WTC11 (cell line): ENCODE measurements at regions not wholly inside any gene's neighbourhood (a gene's known extent, or its start where the extent isn't known, plus 50 kb on each side); places are given as distances from the start of the nearest gene placed in this dataset.

ENCODE experiments used
- ATAC-seq: fragments of 200-7000 bp; cut with Tn5 transposase; 2 replicates; pipeline ENCODE4 v1.10.0; 2021; ENCODE audit warnings: mild to moderate bottlenecking, moderate library complexity
- CTCF ChIA-PET: fragments of 300-600 bp; sonication (Branson Sonifier 250); formaldehyde crosslinking; loops from one replicate; lab custom pipeline; 2021; ENCODE audit warnings: antibody characterized with exemption; lab: Charles Lee
- POLR2A ChIA-PET: fragments of 350-600 bp; sonication (Branson Sonifier 250); formaldehyde crosslinking; loops from one replicate; lab custom pipeline; 2021; ENCODE audit warnings: antibody characterized with exemption; lab: Charles Lee
- DNase-seq: peaks from one replicate; pipeline ENCODE4 v3.0.0; 2021; ENCODE audit warnings: low spot score
- H3K27ac Mint-ChIP-seq: 2 replicates; pipeline ENCODE4 v1.8.0; 2021; ENCODE audit warnings: mixed read lengths
- H3K27me3 Mint-ChIP-seq: 2 replicates; pipeline ENCODE4 v1.8.0; 2021; ENCODE audit warnings: low read depth, mild to moderate bottlenecking, moderate library complexity, mixed read lengths
- H3K36me3 Mint-ChIP-seq: 2 replicates; pipeline ENCODE4 v1.8.0; 2021; ENCODE audit warnings: mixed read lengths
- H3K4me1 Mint-ChIP-seq: 2 replicates; pipeline ENCODE4 v1.8.0; 2022; ENCODE audit warnings: mixed read lengths
- H3K4me3 Mint-ChIP-seq: 2 replicates; pipeline ENCODE4 v1.8.0; 2021; ENCODE audit warnings: mild to moderate bottlenecking, moderate library complexity, mixed read lengths
- H3K9me3 Mint-ChIP-seq: 2 replicates; pipeline ENCODE4 v1.8.0; 2021; ENCODE audit warnings: mixed read lengths
- ARID4B ChIP-seq: sonication (generic); formaldehyde crosslinking; IDR thresholded peaks from 2 replicates; pipeline ENCODE4 v1.8.0; 2023; ENCODE audit warnings: missing genetic modification reagents, mild to moderate bottlenecking, borderline replicate concordance
- ATF1 ChIP-seq: sonication (generic); formaldehyde crosslinking; IDR thresholded peaks from 2 replicates; pipeline ENCODE4 v1.8.1; 2023; ENCODE audit warnings: mild to moderate bottlenecking, moderate library complexity, missing genetic modification reagents
- ETV6 ChIP-seq: sonication (generic); formaldehyde crosslinking; IDR thresholded peaks from 2 replicates; pipeline ENCODE4 v1.8.1; 2022; ENCODE audit warnings: mild to moderate bottlenecking, missing genetic modification reagents
- FOXJ3 ChIP-seq: sonication (generic); formaldehyde crosslinking; IDR thresholded peaks from 2 replicates; pipeline ENCODE4 v1.9.0; 2021; ENCODE audit warnings: missing genetic modification reagents, mild to moderate bottlenecking, borderline replicate concordance
- GRHL2 ChIP-seq: fragments of 250-450 bp; sonication (Bioruptor Pico); IDR thresholded peaks from 2 replicates; pipeline ENCODE4 v1.8.0; 2022; ENCODE audit warnings: mild to moderate bottlenecking, moderate library complexity; ENCODE audit not compliant: insufficient replicate concordance, severe bottlenecking
- JAZF1 ChIP-seq: fragments of 250-450 bp; sonication (Bioruptor Pico); IDR thresholded peaks from 2 replicates; pipeline ENCODE4 v1.9.0; 2021; ENCODE audit warnings: moderate library complexity, mild to moderate bottlenecking, inconsistent platforms
- JUN ChIP-seq: sonication (generic); formaldehyde crosslinking; IDR thresholded peaks from 2 replicates; pipeline ENCODE4 v1.8.0; 2023; ENCODE audit warnings: mild to moderate bottlenecking, missing genetic modification reagents
- MYBL2 ChIP-seq: sonication (generic); formaldehyde crosslinking; IDR thresholded peaks from 2 replicates; pipeline ENCODE4 v1.8.1; 2023; ENCODE audit warnings: mild to moderate bottlenecking, moderate library complexity, missing genetic modification reagents
- NFATC4 ChIP-seq: fragments of 250-450 bp; sonication (Bioruptor Pico); IDR thresholded peaks from 2 replicates; pipeline ENCODE4 v1.9.0; 2021; ENCODE audit warnings: mild to moderate bottlenecking
- PREB ChIP-seq: sonication (generic); formaldehyde crosslinking; IDR thresholded peaks from 2 replicates; pipeline ENCODE4 v1.8.1; 2022; ENCODE audit warnings: mild to moderate bottlenecking, missing genetic modification reagents, moderate library complexity, borderline replicate concordance
- USF1 ChIP-seq: sonication (generic); formaldehyde crosslinking; IDR thresholded peaks from 2 replicates; pipeline ENCODE4 v1.8.0; 2022; ENCODE audit warnings: mild to moderate bottlenecking, missing genetic modification reagents
- ZNF138 ChIP-seq: sonication (generic); formaldehyde crosslinking; conservative IDR thresholded peaks from 2 replicates; pipeline ENCODE4 v1.8.1; 2022; ENCODE audit warnings: mild to moderate bottlenecking, moderate library complexity, missing genetic modification reagents
- ZNF219 ChIP-seq: sonication (generic); formaldehyde crosslinking; IDR thresholded peaks from 2 replicates; pipeline ENCODE4 v1.8.0; 2023; ENCODE audit warnings: missing genetic modification reagents, mild to moderate bottlenecking, borderline replicate concordance
- ZNF232 ChIP-seq: sonication (generic); formaldehyde crosslinking; IDR thresholded peaks from 2 replicates; pipeline ENCODE4 v1.8.0; 2022; ENCODE audit warnings: mild to moderate bottlenecking, missing genetic modification reagents
- ZNF281 ChIP-seq: sonication (generic); formaldehyde crosslinking; IDR thresholded peaks from 2 replicates; pipeline ENCODE4 v1.8.0; 2023; ENCODE audit warnings: mild to moderate bottlenecking, missing genetic modification reagents
- ZNF512 ChIP-seq: sonication (generic); formaldehyde crosslinking; IDR thresholded peaks from 2 replicates; pipeline ENCODE4 v1.8.1; 2022; ENCODE audit warnings: missing genetic modification reagents, borderline replicate concordance

- TF ChIP-seq ZNF512 (CRISPR knock-in tag): no peak
Observed at GRCh38 chr13:21970918-21971317, 300.0 kb downstream of the FGF9 start (continued).

- TF ChIP-seq GRHL2: no peak
- no peak for TF ChIP-seq JAZF1 (CRISPR knock-in tag)
- TF ChIP-seq FOXJ3: no peak
- no peak for TF ChIP-seq ATF1 (CRISPR knock-in tag)
- TF ChIP-seq MYBL2 (CRISPR knock-in tag): no peak
- no peak for TF ChIP-seq ZNF512 (CRISPR knock-in tag)
- TF ChIP-seq ZNF219: no peak
- TF ChIP-seq ZNF232 (CRISPR knock-in tag): no peak
- TF ChIP-seq ZNF281 (CRISPR knock-in tag): no peak
- no peak for TF ChIP-seq ZNF138
- TF ChIP-seq JUN: no peak
- no peak for TF ChIP-seq ETV6
- peaks cover 11% of the 10 kb centered on the region for H3K4me1 Mint-ChIP-seq
- ATAC-seq (no peak), DNase-seq (no peak)
- no peak overlapping the region for H3K27ac Mint-ChIP-seq
- H3K9me3 Mint-ChIP-seq: no peaks in the 10 kb centered on the region
- ChIA-PET POLR2A (no interaction called here), CTCF (interaction anchor here (0.7 kb wide), 1 partner anchor 12 kb away, joined by 4 read pairs; no protein-coding TSS in a partner anchor)
- H3K36me3 Mint-ChIP-seq: no peaks in the 10 kb centered on the region
- no peaks in the 10 kb centered on the region for H3K27me3 Mint-ChIP-seq
- H3K4me3 Mint-ChIP-seq: no peak overlapping the region
Observed at GRCh38 chr13:21971662-21972621, 301.1 kb downstream of the FGF9 start.

GRCh38 chr13:21973437-21974125, 302.7 kb downstream of the FGF9 start:
- ATAC-seq: peak; percentile 56
- CTCF ChIA-PET: interaction anchor here (0.6 to 1.6 kb wide), 2 partner anchors 60 to 370 kb away, joined by 3 to 4 read pairs; no protein-coding TSS in a partner anchor
- no peak overlapping the region for H3K27ac Mint-ChIP-seq
- no peak for DNase-seq
- H3K4me3 Mint-ChIP-seq: no peak overlapping the region
- no peaks in the 10 kb centered on the region for H3K9me3 Mint-ChIP-seq
- no peaks in the 10 kb centered on the region for H3K36me3 Mint-ChIP-seq
- POLR2A ChIA-PET: no interaction called here
- H3K4me1 Mint-ChIP-seq: peaks cover 11% of the 10 kb centered on the region
- no peaks in the 10 kb centered on the region for H3K27me3 Mint-ChIP-seq
- TF ChIP-seq ARID4B (CRISPR knock-in tag) (no peak), NFATC4 (CRISPR knock-in tag) (no peak), USF1 (CRISPR knock-in tag) (no peak), PREB (CRISPR knock-in tag) (no peak)
